Mucosa of stomach (tissue), 1 donor: ENCODE measurements at regions not wholly inside any gene's neighbourhood (a gene's known extent, or its start where the extent isn't known, plus 50 kb on each side); places are given as distances from the start of the nearest gene placed in this dataset.

Source experiments
- H3K27me3 ChIP-seq: one replicate; pipeline ENCODE4 v1.7.0; 2013; ENCODE audit warnings: mild to moderate bottlenecking, low read length; ENCODE audit not compliant: control insufficient read depth, insufficient read depth
- H3K36me3 ChIP-seq: one replicate; pipeline ENCODE4 v1.7.0; 2013; ENCODE audit warnings: low read length; ENCODE audit not compliant: control insufficient read depth, insufficient read depth
- H3K4me1 ChIP-seq: one replicate; pipeline ENCODE4 v1.7.0; 2013; ENCODE audit warnings: mild to moderate bottlenecking, low read length; ENCODE audit not compliant: control insufficient read depth, insufficient read depth
- H3K4me3 ChIP-seq: one replicate; pipeline ENCODE4 v1.7.0; 2013; ENCODE audit warnings: low read length
- H3K9ac ChIP-seq: one replicate; pipeline ENCODE4 v1.7.0; 2013; ENCODE audit warnings: mild to moderate bottlenecking, low read length, moderate library complexity
- H3K9me3 ChIP-seq: one replicate; pipeline ENCODE4 v1.7.0; 2013; ENCODE audit warnings: mild to moderate bottlenecking, low read length, moderate library complexity; ENCODE audit not compliant: control insufficient read depth
- donor health status: Pancreatic carcinoma.

DNA sequence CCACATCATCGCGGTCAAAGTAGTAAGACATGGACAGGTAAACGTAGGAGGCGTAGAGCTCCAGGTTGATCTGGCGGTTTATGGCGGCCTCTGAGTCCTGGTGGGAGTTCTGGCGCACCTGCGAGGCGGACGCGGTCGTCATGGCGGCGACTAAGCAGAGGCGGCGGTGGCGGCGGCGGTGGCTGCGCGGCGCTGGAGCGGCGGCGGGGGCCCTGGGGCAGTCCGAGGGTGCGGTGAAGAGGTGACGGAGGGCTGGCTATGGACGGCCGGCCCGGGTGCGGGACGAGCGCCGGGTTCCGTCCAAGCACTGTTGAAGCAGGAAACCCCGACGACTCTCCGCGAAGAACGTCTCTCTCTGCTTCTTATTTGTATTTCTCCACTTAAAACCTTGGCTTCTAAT lies 484.3 kb upstream of the SGCG start:
- Histone ChIP-seq H3K9me3 (no peaks in the 10 kb centered on the region), H3K9ac (no peak overlapping the region), H3K4me1 (no peaks in the 10 kb centered on the region), H3K4me3 (no peak overlapping the region), H3K36me3 (no peaks in the 10 kb centered on the region), H3K27me3 (no peaks in the 10 kb centered on the region)

DNA sequence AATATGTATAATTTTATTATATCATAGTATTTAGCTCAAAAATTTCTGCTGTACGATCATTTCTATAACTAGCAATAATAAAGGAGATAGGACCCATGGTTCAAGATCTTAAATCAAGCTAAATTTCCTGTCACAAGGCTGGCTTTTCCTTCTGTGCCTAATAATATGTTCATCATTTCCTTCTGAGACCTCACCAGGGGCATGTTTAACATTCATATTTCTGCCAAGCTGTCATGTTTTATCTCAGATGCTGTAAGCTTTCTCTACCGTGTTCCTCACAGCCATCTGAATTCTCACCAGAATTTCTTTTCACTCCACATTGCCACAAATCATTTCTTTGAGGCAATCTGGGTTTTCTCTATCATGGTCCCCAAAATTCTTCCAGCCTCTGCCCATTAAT lies 482.3 kb upstream of the SGCG start:
- H3K9me3 ChIP-seq = no peaks in the 10 kb centered on the region
- H3K27me3 ChIP-seq = no peaks in the 10 kb centered on the region
- no peaks in the 10 kb centered on the region for H3K4me1 ChIP-seq
- H3K4me3 ChIP-seq = no peak overlapping the region
- no peaks in the 10 kb centered on the region for H3K36me3 ChIP-seq
- no peak overlapping the region for H3K9ac ChIP-seq

DNA sequence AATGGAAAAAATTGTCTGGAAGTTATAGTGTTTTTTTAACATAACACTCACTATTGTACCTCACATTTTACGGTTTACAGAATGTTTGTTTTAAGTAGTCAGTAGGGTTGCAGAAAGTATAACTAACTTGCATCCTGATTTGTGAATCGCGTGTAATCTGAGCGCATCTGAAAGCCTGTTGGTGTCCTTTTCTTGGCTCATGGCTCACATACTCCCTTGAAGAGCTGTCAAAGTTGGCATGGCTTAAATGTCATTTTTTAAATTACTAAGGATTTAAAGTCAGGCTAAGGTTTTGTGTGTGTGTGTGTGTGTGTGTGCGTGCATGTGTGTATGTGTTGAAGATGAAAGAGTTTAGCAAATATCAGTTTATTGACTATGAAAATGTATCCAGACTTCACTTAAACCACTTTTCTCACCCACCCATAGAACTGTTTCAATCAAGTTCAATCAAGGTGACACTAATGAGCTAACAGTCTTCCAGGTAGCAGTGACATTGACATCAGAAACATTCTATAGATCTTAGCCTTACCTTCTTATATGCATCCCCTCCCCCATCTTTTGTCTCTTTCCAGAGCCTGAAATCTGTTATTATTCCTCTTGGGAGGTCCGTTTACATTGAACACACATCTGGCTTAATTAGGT lies 480.4 kb upstream of the SGCG start:
- Histone ChIP-seq H3K4me3 (no peak overlapping the region), H3K9ac (no peak overlapping the region), H3K27me3 (peaks cover 2% of the 10 kb centered on the region), H3K4me1 (no peaks in the 10 kb centered on the region), H3K36me3 (no peaks in the 10 kb centered on the region), H3K9me3 (no peaks in the 10 kb centered on the region)

DNA sequence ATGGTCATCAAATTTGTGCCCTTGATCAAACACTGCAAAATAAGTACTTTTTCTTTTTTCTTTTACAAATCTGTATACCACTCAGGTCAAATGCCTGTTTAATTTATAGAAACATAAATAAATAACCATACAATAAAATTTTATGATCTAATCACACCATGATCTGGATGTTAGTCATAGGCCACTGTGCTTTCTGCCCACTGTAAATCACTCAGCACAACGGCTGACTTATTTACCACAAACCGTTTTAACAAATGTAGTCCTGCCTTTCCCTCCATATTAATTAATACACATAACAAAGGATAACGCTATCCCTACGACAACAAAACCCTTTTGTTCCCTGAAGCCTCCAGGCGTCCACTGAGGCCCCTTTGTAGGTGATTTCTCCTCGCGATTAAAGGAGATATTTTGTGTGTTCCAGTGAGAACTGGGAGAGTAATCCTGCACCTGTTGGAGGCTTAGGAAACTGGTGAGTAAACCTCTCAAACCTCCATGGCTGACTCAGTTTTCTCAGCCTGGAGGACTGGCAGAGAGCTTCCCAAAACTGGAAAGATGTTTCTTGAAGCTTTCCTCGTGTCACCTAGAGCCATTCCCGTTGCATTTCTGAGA lies 477.1 kb upstream of the SGCG start:
- Histone ChIP-seq H3K4me1 (no peaks in the 10 kb centered on the region), H3K27me3 (peaks cover 2% of the 10 kb centered on the region), H3K4me3 (no peak overlapping the region), H3K36me3 (no peaks in the 10 kb centered on the region), H3K9ac (no peak overlapping the region), H3K9me3 (no peaks in the 10 kb centered on the region)

DNA sequence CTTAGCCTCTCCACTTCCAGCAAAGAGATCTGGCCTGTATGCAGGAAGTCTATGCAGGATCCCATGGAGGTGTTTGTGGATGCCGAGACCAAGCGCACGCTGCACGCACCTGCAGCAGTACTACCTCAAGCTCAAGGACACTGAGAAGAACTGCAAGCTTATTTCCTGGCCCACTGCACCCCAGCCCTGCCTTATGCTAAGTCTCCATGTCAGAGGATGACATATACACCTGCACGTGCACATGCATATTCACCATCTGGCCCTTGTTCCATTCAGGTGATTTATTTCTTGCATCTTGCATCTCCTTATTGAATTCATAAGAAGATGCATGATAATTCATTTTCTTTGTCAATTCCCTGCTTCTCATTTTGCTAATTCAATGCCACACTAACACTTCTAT lies 472.8 kb upstream of the SGCG start:
- Histone ChIP-seq H3K4me1 (no peaks in the 10 kb centered on the region), H3K36me3 (no peaks in the 10 kb centered on the region), H3K27me3 (peaks cover 2% of the 10 kb centered on the region), H3K9me3 (no peaks in the 10 kb centered on the region), H3K9ac (no peak overlapping the region), H3K4me3 (no peak overlapping the region)

DNA sequence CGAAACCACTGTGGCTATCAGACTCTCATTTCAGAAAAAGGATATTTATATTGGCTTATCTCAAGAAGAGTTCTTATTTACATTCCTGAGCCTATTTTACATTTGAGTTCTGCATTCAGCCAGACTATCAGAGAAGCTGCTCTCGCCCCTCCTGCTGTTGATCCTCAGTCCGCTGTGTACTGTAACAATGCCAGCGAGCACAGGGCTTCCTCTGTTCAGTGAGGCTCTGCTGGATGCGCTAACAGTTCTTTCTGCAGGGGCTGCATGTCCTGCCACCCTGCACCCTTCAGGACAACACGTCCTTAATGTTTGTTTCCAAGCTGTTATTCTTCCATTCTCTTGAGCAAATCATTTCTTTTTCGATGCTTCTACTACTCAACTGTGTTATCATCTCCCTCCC lies 463.7 kb upstream of the SGCG start:
- H3K36me3 ChIP-seq = no peaks in the 10 kb centered on the region
- no peaks in the 10 kb centered on the region for H3K9me3 ChIP-seq
- H3K9ac ChIP-seq = no peak overlapping the region
- H3K4me3 ChIP-seq = no peak overlapping the region
- H3K27me3 ChIP-seq = no peaks in the 10 kb centered on the region
- no peaks in the 10 kb centered on the region for H3K4me1 ChIP-seq

DNA sequence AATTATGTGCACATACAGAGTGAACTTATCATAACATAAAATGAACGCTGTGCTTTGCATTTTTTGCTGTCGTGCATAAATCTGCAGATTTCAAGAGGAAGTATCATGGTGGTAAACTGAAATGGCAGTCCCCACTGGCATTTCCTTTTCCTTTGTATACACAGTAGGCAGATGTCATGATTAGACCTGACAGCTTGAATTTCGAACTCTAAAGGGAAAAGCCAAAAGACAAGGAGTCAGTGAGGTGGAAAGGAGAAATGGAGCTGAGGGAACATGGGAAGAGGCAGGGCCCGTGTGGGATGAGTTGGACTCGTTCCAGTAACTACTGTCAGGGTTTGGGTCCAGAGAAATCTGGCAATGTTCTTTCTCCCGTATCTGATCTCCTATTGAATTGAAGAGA lies 454.1 kb upstream of the SGCG start:
- H3K27me3 ChIP-seq = no peaks in the 10 kb centered on the region
- H3K9ac ChIP-seq = no peak overlapping the region
- no peaks in the 10 kb centered on the region for H3K36me3 ChIP-seq
- H3K4me1 ChIP-seq = no peaks in the 10 kb centered on the region
- no peaks in the 10 kb centered on the region for H3K9me3 ChIP-seq
- H3K4me3 ChIP-seq = no peak overlapping the region

DNA sequence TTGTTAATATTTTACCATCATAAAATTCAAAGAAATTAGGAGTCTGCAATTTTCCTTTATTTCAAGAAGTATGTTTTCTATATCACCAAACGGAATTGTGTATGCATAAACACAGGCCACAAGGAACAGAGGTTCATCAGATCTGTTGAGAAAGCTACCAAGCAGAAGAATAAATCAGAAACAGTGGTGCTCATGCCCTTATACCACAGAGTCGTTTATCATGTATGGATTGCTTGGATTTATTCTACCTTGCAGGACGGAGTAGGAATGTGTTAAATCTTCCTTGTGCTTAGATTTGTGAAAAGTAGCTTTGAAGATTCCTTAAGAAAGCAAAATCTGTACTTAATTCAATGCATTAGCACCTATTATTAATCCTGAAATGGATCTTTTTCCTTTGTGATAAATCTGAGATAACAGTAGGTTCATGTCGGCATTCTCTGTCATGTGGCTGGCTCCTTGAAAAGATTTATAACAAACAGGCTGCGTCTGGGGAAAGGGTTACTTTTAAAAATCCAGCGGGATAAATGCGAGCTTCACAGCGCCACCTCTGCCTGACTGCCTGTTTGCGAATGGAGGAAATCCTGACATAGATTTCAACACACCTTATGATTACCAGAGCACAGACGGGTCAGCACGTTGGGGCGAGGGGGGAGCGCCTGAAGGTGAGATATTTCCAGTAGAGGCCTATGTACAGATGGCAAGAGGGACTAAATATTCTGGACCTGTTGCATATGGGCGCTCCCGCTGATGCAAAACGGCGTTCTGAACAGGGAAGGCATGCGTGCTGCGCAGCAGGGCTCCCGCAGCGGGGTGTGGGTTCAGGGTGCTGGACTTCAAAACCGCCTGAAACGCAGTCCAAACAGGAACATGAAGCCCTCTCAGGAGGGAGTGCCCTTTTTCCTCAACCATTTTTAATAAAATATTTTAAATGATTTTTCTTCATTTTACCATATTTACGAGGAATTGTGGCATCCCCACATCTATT lies 445.5 kb upstream of the SGCG start:
- H3K9me3 ChIP-seq = no peaks in the 10 kb centered on the region
- no peak overlapping the region for H3K9ac ChIP-seq
- no peaks in the 10 kb centered on the region for H3K36me3 ChIP-seq
- no peaks in the 10 kb centered on the region for H3K4me1 ChIP-seq
- no peak overlapping the region for H3K4me3 ChIP-seq
- peaks cover 3% of the 10 kb centered on the region for H3K27me3 ChIP-seq

DNA sequence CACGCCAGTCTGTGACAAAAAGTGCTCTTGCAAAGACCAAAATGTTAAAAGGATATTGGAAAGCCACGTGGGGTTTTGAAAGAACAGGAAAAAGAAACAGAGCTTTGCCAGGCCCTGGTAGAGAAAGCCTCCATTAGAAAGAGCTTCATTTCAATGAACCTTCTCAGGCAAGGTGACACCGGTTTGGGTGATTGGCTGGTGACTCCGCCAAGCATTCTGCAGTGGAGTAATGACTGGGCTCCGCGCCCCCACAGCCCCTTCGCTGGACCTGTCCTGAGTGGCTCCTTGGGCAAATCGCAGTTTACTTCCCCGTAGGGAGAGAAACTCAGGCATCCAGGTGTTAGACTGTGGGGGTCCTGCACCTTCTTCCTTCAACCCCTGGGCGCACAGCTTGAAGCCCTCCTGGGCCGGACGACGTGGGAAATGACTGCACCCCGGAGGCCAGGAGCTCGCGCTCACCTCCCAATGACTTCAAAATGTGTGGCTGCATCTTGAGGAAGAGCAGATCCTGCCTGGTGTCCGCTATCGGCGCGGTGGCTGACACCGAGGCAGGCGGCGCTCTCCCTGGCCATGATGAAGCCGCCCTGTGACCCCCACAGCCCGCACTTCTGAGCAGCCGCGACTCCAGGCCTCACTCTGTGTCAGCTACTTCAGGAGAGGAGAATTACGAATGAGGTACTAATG lies 444.6 kb upstream of the SGCG start:
- no peaks in the 10 kb centered on the region for H3K4me1 ChIP-seq
- peaks cover 3% of the 10 kb centered on the region for H3K27me3 ChIP-seq
- no peak overlapping the region for H3K4me3 ChIP-seq
- no peaks in the 10 kb centered on the region for H3K36me3 ChIP-seq
- H3K9ac ChIP-seq = no peak overlapping the region
- H3K9me3 ChIP-seq = no peaks in the 10 kb centered on the region

DNA sequence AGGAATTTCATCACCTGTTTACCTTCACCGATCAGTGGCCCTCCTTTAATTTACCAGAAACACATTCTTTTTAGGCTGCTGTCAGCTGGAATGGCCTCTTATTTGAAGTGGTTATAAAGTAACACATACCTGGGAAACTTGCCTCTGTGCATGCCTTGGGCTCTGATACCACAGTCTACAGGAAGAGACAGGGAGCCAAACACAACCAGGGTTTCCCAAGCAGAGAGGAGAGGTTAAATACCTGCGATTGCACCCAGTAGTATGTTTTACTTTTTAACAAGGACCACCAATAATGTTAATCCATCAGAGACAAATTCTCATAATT lies 444.0 kb upstream of the SGCG start:
- Histone ChIP-seq H3K9me3 (no peaks in the 10 kb centered on the region), H3K27me3 (peaks cover 3% of the 10 kb centered on the region), H3K36me3 (no peaks in the 10 kb centered on the region), H3K9ac (no peak overlapping the region), H3K4me1 (no peaks in the 10 kb centered on the region), H3K4me3 (no peak overlapping the region)

DNA sequence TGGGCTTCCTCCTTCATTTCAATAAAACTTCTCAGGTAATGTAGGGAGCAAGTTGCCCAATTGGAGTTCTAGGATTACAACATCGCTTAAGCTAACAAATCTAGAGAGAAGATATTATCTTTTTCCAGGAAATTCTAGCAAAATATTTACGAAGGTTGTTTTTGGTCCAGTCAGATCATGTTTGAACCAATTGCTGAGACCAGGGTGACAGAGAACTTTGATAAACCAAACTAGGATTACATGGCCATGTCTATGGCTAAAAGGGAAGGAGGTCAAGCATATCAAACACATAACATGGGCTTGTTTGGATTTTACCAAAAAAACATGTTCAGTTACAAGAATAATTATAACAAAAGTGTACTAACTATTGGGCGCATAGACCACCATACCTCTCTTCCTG lies 442.4 kb upstream of the SGCG start:
- H3K9me3 ChIP-seq = no peaks in the 10 kb centered on the region
- H3K9ac ChIP-seq = no peak overlapping the region
- H3K4me3 ChIP-seq = no peak overlapping the region
- no peaks in the 10 kb centered on the region for H3K36me3 ChIP-seq
- no peaks in the 10 kb centered on the region for H3K4me1 ChIP-seq
- H3K27me3 ChIP-seq = peaks cover 3% of the 10 kb centered on the region

DNA sequence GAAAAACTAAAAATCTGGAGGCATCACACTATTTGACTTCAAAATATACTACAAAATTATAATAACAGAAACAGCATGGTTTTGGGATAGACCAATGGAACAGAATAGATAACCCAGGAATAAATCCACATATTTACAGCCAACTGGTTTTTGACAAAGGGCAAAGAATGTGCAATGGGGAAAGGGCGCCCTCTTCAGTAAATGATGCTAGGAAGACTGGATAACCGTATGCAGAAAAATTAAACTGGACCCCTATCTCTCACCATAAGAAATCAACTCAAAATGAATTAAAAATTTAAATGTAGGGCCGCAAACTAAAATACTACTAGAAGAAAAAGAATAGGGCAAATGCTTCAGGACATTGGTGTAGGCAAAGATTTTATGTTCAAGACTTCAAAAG lies 440.5 kb upstream of the SGCG start:
- Histone ChIP-seq H3K4me3 (no peak overlapping the region), H3K27me3 (no peaks in the 10 kb centered on the region), H3K9me3 (no peaks in the 10 kb centered on the region), H3K9ac (no peak overlapping the region), H3K36me3 (no peaks in the 10 kb centered on the region), H3K4me1 (no peaks in the 10 kb centered on the region)
